BLaER1 treated with 17β-estradiol and CSF1 and Interleukin-3, amounts not matched to agents 10 nM and 100 nM (cell line): ENCODE measurements at regions not wholly inside any gene's neighbourhood (a gene's known extent, or its start where the extent isn't known, plus 50 kb on each side); places are given as distances from the start of the nearest gene placed in this dataset.

Source experiments
- H3K27ac ChIP-seq, 11 experiments: shearing (Covaris generic); formaldehyde crosslinking; 2 replicates each; pipeline ENCODE4 v1.8.1; 2022
- H3K27me3 ChIP-seq, 11 experiments: shearing (Covaris generic); formaldehyde crosslinking; 2 replicates each; pipeline ENCODE4 v1.8.1; 2022
- H3K36me3 ChIP-seq, 11 experiments: shearing (Covaris generic); formaldehyde crosslinking; 2 replicates each; pipeline ENCODE4 v1.8.1; 2022
- H3K4me1 ChIP-seq, 10 experiments: shearing (Covaris generic); formaldehyde crosslinking; 2 replicates each; pipeline ENCODE4 v1.8.1; 2022
- H3K4me2 ChIP-seq, 11 experiments: shearing (Covaris generic); formaldehyde crosslinking; 2 replicates each; pipeline ENCODE4 v1.8.1; 2022
- H3K4me3 ChIP-seq, 10 experiments: shearing (Covaris generic); formaldehyde crosslinking; 2 replicates each; pipeline ENCODE4 v1.8.1; 2022
- H3K9ac ChIP-seq, 11 experiments: shearing (Covaris generic); formaldehyde crosslinking; 2 replicates each; pipeline ENCODE4 v1.8.1; 2022
- H3K9me3 ChIP-seq, 11 experiments: shearing (Covaris generic); formaldehyde crosslinking; replicated peaks in 1 of 11; 2 replicates each; pipeline ENCODE4 v1.8.1; 2022
- H4K20me1 ChIP-seq, 11 experiments: shearing (Covaris generic); formaldehyde crosslinking; 2 replicates each; pipeline ENCODE4 v1.8.1; 2022
- Cebpa-rat ChIP-seq, 11 experiments: shearing (Covaris generic); IDR thresholded peaks; 2 replicates each; pipeline ENCODE4 v1.8.1; 2022

DNA sequence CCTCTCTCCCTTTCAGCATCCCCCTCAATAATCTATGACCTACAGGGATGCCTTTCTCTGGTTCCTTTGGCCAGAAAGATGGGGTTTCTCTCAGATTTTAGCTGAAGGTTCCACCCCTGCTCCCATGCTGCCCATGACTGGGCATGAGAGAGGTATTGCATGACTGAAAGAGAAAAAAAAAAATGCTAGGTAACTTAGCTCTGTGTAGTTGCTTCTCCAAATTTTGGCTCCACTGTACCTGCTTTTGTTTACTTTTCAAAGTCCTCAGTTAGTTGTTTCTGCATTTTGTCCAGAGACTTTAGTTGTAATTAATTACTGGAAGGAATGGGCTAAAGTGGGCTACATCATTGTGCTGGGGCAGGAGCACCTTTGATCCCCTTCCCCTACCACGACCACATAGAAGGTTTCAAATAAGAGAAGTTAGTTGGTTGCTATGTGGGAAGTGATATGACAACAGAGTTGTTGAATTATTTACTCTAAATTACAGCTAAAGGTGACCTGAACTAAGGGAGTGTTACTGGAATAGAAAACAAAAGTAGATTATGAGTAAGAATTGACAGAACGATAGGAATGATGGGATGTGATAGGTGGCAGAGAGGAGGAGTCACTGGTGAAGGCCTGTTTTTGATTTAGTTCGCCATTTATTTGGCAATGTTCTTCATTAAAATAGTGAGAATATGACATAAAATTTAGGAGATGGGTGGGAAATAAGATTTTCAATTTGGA is 605.4 kb upstream of the NR2F2 start:
- no peak for TF ChIP-seq Cebpa-rat (IDR thresholded peaks at IDR 0.05)
- Histone ChIP-seq H3K4me3 (no peak overlapping the region), H3K4me1 (peaks cover 0 to 14% (median 9%) of the 10 kb centered on the region in 10 experiments; a peak in 13 of 20 replicates), H3K9ac (no peak overlapping the region), H3K36me3 (no peaks in the 10 kb centered on the region), H4K20me1 (no peaks in the 10 kb centered on the region), H3K9me3 (peaks cover 0 to 17% (median 4%) of the 10 kb centered on the region in 11 experiments; a peak in 5 of 22 replicates), H3K27ac (no peak overlapping the region), H3K4me2 (no peak overlapping the region), H3K27me3 (no peaks in the 10 kb centered on the region)

DNA sequence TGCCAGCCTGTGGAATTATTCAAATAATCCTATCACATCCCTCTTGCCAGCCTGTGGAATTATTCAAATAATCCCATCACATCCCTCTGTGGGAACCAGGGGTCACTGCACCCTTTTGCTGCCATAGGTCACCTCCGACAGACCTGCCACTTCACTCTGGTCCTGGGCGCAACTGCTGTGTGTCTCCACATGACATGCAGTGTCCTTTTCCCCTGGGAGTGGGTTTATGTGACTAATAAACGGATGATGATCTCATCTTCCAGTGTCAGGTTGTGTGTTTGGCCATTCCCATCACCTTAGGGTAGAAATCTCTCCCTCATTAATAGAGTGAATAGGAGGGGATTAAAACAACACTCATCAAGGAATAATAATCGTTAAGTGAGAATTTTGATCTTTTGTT is 603.6 kb upstream of the NR2F2 start:
- no peak overlapping the region for H3K9ac ChIP-seq
- H3K27ac ChIP-seq = no peak overlapping the region
- no peaks in the 10 kb centered on the region for H3K27me3 ChIP-seq
- H4K20me1 ChIP-seq = no peaks in the 10 kb centered on the region
- peak overlapping the region in 6 of 11 experiments; percentile 3 to 52 (median 42); a peak in 11 of 22 replicates for H3K4me2 ChIP-seq
- peaks cover 0 to 14% (median 9%) of the 10 kb centered on the region in 10 experiments; a peak in 13 of 20 replicates for H3K4me1 ChIP-seq
- peaks cover 0 to 17% (median 4%) of the 10 kb centered on the region in 11 experiments; a peak in 5 of 22 replicates for H3K9me3 ChIP-seq
- no peak for TF ChIP-seq Cebpa-rat (IDR thresholded peaks at IDR 0.05)
- no peak overlapping the region for H3K4me3 ChIP-seq
- no peaks in the 10 kb centered on the region for H3K36me3 ChIP-seq

GRCh38 chr15:95733931-95734330 is 596.6 kb upstream of the NR2F2 start:
- peak overlapping the region in 3 of 11 experiments; percentile 1 to 18 (median 12); a peak in 2 of 22 replicates for H3K9ac ChIP-seq
- H3K4me1 ChIP-seq = peaks cover 13 to 34% (median 29%) of the 10 kb centered on the region in 10 experiments
- peak overlapping the region in 9 of 11 experiments; percentile 10 to 75 (median 65); a peak in 14 of 22 replicates for H3K27ac ChIP-seq
- no peaks in the 10 kb centered on the region for H3K27me3 ChIP-seq
- H3K4me2 ChIP-seq = peak overlapping the region; percentile 43 to 85 (median 75); a peak in 21 of 22 replicates
- TF ChIP-seq Cebpa-rat (IDR thresholded peaks at IDR 0.05) = no peak
- H4K20me1 ChIP-seq = no peaks in the 10 kb centered on the region
- H3K9me3 ChIP-seq = peaks cover 9 to 19% (median 16%) of the 10 kb centered on the region in 11 experiments; a peak in 21 of 22 replicates
- H3K4me3 ChIP-seq = peak overlapping the region in 1 of 10 experiments; percentile 34; a peak in 2 of 20 replicates
- H3K36me3 ChIP-seq = no peaks in the 10 kb centered on the region

GRCh38 chr15:95734422-95735316 is 595.8 kb upstream of the NR2F2 start:
- Histone ChIP-seq H3K27me3 (no peaks in the 10 kb centered on the region), H4K20me1 (no peaks in the 10 kb centered on the region), H3K4me1 (peaks cover 13 to 34% (median 29%) of the 10 kb centered on the region in 10 experiments), H3K36me3 (no peaks in the 10 kb centered on the region), H3K9me3 (peaks cover 9 to 19% (median 16%) of the 10 kb centered on the region in 11 experiments; a peak in 21 of 22 replicates), H3K27ac (peak overlapping the region in 9 of 11 experiments; percentile 10 to 75 (median 65); a peak in 16 of 22 replicates), H3K4me2 (peak overlapping the region; percentile 43 to 85 (median 75)), H3K4me3 (peak overlapping the region in 5 of 10 experiments; percentile 1 to 43 (median 30); a peak in 6 of 20 replicates), H3K9ac (peak overlapping the region in 4 of 11 experiments; percentile 17 to 48 (median 32); a peak in 5 of 22 replicates)
- no peak for TF ChIP-seq Cebpa-rat (IDR thresholded peaks at IDR 0.05)

GRCh38 chr15:95737060-95737459 is 593.4 kb upstream of the NR2F2 start:
- no peak for TF ChIP-seq Cebpa-rat (IDR thresholded peaks at IDR 0.05)
- H3K27me3 ChIP-seq = no peaks in the 10 kb centered on the region
- H3K4me1 ChIP-seq = peaks cover 18 to 42% (median 36%) of the 10 kb centered on the region in 10 experiments
- H3K27ac ChIP-seq = no peak overlapping the region
- no peak overlapping the region for H3K4me2 ChIP-seq
- no peaks in the 10 kb centered on the region for H3K36me3 ChIP-seq
- peaks cover 9 to 19% (median 16%) of the 10 kb centered on the region in 11 experiments; a peak in 21 of 22 replicates for H3K9me3 ChIP-seq
- no peak overlapping the region for H3K9ac ChIP-seq
- H4K20me1 ChIP-seq = no peaks in the 10 kb centered on the region
- H3K4me3 ChIP-seq = no peak overlapping the region

DNA sequence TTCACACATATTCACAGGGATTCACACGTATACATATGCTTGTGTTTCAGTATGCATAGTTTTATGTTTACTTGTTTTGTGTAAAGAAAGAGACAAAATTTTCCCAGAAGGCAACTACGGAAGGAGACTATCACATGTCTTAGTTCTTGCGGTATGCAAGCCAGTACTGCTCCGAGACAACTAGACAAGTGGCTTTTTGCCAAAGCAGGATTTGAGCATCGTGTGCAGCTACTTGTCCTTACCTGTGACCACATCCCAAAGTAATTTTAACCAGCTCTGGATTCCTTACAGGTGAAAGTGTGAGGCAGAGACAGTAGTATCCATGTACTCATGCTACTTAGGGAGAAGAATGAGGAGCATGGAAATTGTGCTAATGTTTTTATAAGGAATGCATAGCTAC is 591.4 kb upstream of the NR2F2 start:
- Histone ChIP-seq H3K4me2 (no peak overlapping the region), H3K36me3 (no peaks in the 10 kb centered on the region), H3K9me3 (peaks cover 9 to 19% (median 16%) of the 10 kb centered on the region in 11 experiments; a peak in 21 of 22 replicates)

DNA sequence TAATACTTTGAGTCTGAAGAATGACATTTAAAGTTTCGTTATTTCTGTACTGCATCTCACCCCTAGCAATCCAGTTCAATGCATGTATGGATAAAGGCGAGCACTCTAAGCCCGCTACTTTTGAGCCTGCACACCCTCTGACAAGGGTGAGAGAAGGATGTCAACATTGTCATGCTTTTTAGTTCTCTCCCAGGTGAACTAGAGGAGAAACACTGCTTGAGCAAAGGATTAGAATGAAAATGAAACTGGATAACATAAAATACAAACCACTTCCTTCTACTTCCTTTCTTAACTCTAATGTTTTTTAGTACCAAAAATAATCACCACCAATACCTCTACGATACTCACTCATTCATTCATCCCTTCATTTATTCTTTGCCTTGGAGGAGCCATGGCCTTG is 588.7 kb upstream of the NR2F2 start:
- peaks cover 0 to 7% (median 4%) of the 10 kb centered on the region in 11 experiments; a peak in 18 of 22 replicates for H3K9me3 ChIP-seq
- H3K36me3 ChIP-seq = no peaks in the 10 kb centered on the region
- no peak overlapping the region for H3K4me3 ChIP-seq
- H3K27me3 ChIP-seq = no peaks in the 10 kb centered on the region
- no peaks in the 10 kb centered on the region for H4K20me1 ChIP-seq
- H3K9ac ChIP-seq = no peak overlapping the region
- TF ChIP-seq Cebpa-rat (IDR thresholded peaks at IDR 0.05) = no peak
- no peak overlapping the region for H3K27ac ChIP-seq
- H3K4me1 ChIP-seq = peaks cover 6 to 12% (median 9%) of the 10 kb centered on the region in 10 experiments; a peak in 19 of 20 replicates
- H3K4me2 ChIP-seq = peak overlapping the region; percentile 33 to 67 (median 48); a peak in 21 of 22 replicates

More for the DNA sequence above, 591.4 kb upstream of the NR2F2 start:
- no peak for TF ChIP-seq Cebpa-rat (IDR thresholded peaks at IDR 0.05)
- Histone ChIP-seq H4K20me1 (no peaks in the 10 kb centered on the region), H3K27ac (no peak overlapping the region), H3K9ac (no peak overlapping the region), H3K27me3 (no peaks in the 10 kb centered on the region), H3K4me1 (peaks cover 17 to 33% (median 28%) of the 10 kb centered on the region in 10 experiments), H3K4me3 (no peak overlapping the region)

DNA sequence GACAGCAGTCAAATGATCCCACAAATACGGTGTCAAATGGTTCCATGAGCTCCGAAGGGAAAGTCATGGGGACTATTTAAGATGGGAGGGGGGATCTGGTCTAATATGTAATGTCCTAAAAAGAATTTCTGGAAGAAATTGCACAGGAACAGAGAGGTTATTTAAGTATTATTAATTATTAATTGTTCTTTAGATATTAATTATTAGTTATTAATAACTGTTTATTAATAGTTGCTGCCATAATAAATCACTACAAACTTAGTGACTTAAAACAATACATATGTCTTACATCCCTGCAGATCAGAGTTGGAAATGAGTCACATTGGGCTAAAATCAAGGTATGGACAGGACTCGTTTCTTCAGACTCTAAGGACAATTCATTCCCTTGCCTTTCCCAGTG is 588.2 kb upstream of the NR2F2 start:
- H3K36me3 ChIP-seq = no peaks in the 10 kb centered on the region
- no peak for TF ChIP-seq Cebpa-rat (IDR thresholded peaks at IDR 0.05)
- peaks cover 0 to 2% (median 0%) of the 10 kb centered on the region in 11 experiments; a peak in 5 of 22 replicates for H3K9me3 ChIP-seq
- H3K4me3 ChIP-seq = no peak overlapping the region
- H3K4me1 ChIP-seq = peaks cover 6 to 12% (median 9%) of the 10 kb centered on the region in 10 experiments; a peak in 19 of 20 replicates
- no peaks in the 10 kb centered on the region for H4K20me1 ChIP-seq
- peak overlapping the region; percentile 33 to 67 (median 48); a peak in 19 of 22 replicates for H3K4me2 ChIP-seq
- H3K9ac ChIP-seq = no peak overlapping the region
- H3K27me3 ChIP-seq = no peaks in the 10 kb centered on the region
- H3K27ac ChIP-seq = no peak overlapping the region
